H9 (cell line): ENCODE measurements at regions not wholly inside any gene's neighbourhood (a gene's known extent, or its start where the extent isn't known, plus 50 kb on each side); places are given as distances from the start of the nearest gene placed in this dataset.

Experiments used
- DNase-seq: peaks from one replicate; pipeline ENCODE4 v3.0.0-alpha.2; 2017
- H2AFZ ChIP-seq: one replicate; pipeline ENCODE4 v1.6.1; 2013; ENCODE audit warnings: mild to moderate bottlenecking, low read length, control low read depth, moderate library complexity
- H2AK5ac ChIP-seq: 2 replicates; pipeline ENCODE4 v1.6.1; 2013; ENCODE audit warnings: low read length, control low read depth, mixed read lengths; ENCODE audit not compliant: insufficient read length
- H2BK120ac ChIP-seq: one replicate; pipeline ENCODE4 v1.6.1; 2013; ENCODE audit warnings: low read depth, mild to moderate bottlenecking, low read length, control low read depth, inconsistent platforms; ENCODE audit not compliant: poor library complexity, severe bottlenecking
- H2BK12ac ChIP-seq: 2 replicates; pipeline ENCODE4 v1.6.1; 2013; ENCODE audit warnings: low read length, control low read depth, mixed read lengths, low read depth; ENCODE audit not compliant: insufficient read length
- H2BK15ac ChIP-seq: 2 replicates; pipeline ENCODE4 v1.6.1; 2013; ENCODE audit warnings: low read depth, low read length, control low read depth
- H2BK20ac ChIP-seq: one replicate; pipeline ENCODE4 v1.6.1; 2013; ENCODE audit warnings: low read depth, mild to moderate bottlenecking, low read length, control low read depth, inconsistent platforms; ENCODE audit not compliant: poor library complexity, severe bottlenecking
- H2BK5ac ChIP-seq: 2 replicates; pipeline ENCODE4 v1.6.1; 2013; ENCODE audit warnings: low read length, control low read depth, mixed read lengths; ENCODE audit not compliant: insufficient read length
- H3K14ac ChIP-seq: 2 replicates; pipeline ENCODE4 v1.6.1; 2013; ENCODE audit warnings: low read length, control low read depth; ENCODE audit not compliant: insufficient read depth
- H3K18ac ChIP-seq: 2 replicates; pipeline ENCODE4 v1.6.1; 2013; ENCODE audit warnings: low read depth, mild to moderate bottlenecking, mixed read lengths, low read length, control low read depth; ENCODE audit not compliant: insufficient read length
- H3K23ac ChIP-seq: 2 replicates; pipeline ENCODE4 v1.6.1; 2013; ENCODE audit warnings: low read length, control low read depth, mixed read lengths, low read depth; ENCODE audit not compliant: insufficient read length
- H3K23me2 ChIP-seq: 2 replicates; pipeline ENCODE4 v1.6.1; 2013; ENCODE audit warnings: low read depth, mild to moderate bottlenecking, mixed read lengths, low read length, control low read depth; ENCODE audit not compliant: insufficient read length, poor library complexity, severe bottlenecking
- H3K27ac ChIP-seq: 2 replicates; pipeline ENCODE4 v1.5.1; 2013; ENCODE audit warnings: low read length, control low read depth, mixed read lengths, low read depth; ENCODE audit not compliant: insufficient read length
- H3K27me3 ChIP-seq: 2 replicates; pipeline ENCODE4 v1.6.1; 2013; ENCODE audit warnings: low read length, control low read depth, inconsistent platforms; ENCODE audit not compliant: insufficient read depth
- H3K4ac ChIP-seq: 2 replicates; pipeline ENCODE4 v1.6.1; 2013; ENCODE audit warnings: low read depth, mild to moderate bottlenecking, control low read depth, inconsistent platforms, low read length, moderate library complexity
- H3K4me1 ChIP-seq: 2 replicates; pipeline ENCODE4 v1.6.1; 2013; ENCODE audit warnings: low read length, control low read depth, inconsistent platforms; ENCODE audit not compliant: insufficient read depth
- H3K4me2 ChIP-seq: 2 replicates; pipeline ENCODE4 v1.6.1; 2013; ENCODE audit warnings: low read length, control low read depth, mixed read lengths; ENCODE audit not compliant: insufficient read length, insufficient read depth
- H3K56ac ChIP-seq: 2 replicates; pipeline ENCODE4 v1.6.1; 2013; ENCODE audit warnings: low read depth, mild to moderate bottlenecking, mixed read lengths, low read length, control low read depth; ENCODE audit not compliant: insufficient read length
- H3K79me1 ChIP-seq: 2 replicates; pipeline ENCODE4 v1.6.1; 2013; ENCODE audit warnings: low read depth, mild to moderate bottlenecking, moderate library complexity, low read length, control low read depth, inconsistent platforms; ENCODE audit not compliant: insufficient read depth, poor library complexity, severe bottlenecking
- H3K79me2 ChIP-seq: 2 replicates; pipeline ENCODE4 v1.6.1; 2013; ENCODE audit warnings: low read length, control low read depth, inconsistent platforms; ENCODE audit not compliant: insufficient read depth
- H3K9ac ChIP-seq: 2 replicates; pipeline ENCODE4 v1.6.1; 2013; ENCODE audit warnings: low read length, control low read depth, mixed read lengths; ENCODE audit not compliant: insufficient read length; ENCODE audit errors: extremely low read depth
- H3K9me3 ChIP-seq: one replicate; pipeline ENCODE4 v1.6.1; 2013; ENCODE audit warnings: low read depth, low read length, inconsistent platforms; ENCODE audit not compliant: control insufficient read depth
- H3T11ph ChIP-seq: one replicate; pipeline ENCODE4 v1.6.1; 2013; ENCODE audit warnings: mild to moderate bottlenecking, low read length, control low read depth, inconsistent platforms
- H4K20me1 ChIP-seq: one replicate; pipeline ENCODE4 v1.6.1; 2013; ENCODE audit not compliant: control insufficient read depth, insufficient read length, insufficient read depth
- H4K5ac ChIP-seq: 2 replicates; pipeline ENCODE4 v1.6.1; 2013; ENCODE audit warnings: low read depth, mild to moderate bottlenecking, mixed read lengths, low read length, control low read depth; ENCODE audit not compliant: insufficient read length
- H4K8ac ChIP-seq: replicated peaks from 2 replicates; pipeline ENCODE4 v1.6.1; 2013; ENCODE audit warnings: low read length, control low read depth, mixed read lengths, low read depth; ENCODE audit not compliant: insufficient read length
- H4K91ac ChIP-seq: 2 replicates; pipeline ENCODE4 v1.6.1; 2013; ENCODE audit warnings: low read depth, mild to moderate bottlenecking, moderate library complexity, mixed read lengths, low read length, control low read depth; ENCODE audit not compliant: insufficient read length
- H3K27ac Mint-ChIP-seq, 3 experiments: 2 replicates in 2 of 3; 3 replicates in 1 of 3; pipeline ENCODE4 v1.8.0; 2020 to 2021; ENCODE audit warnings: mixed read lengths in 3 of 3, mild to moderate bottlenecking in 1 of 3, moderate library complexity in 1 of 3
- H3K27me3 Mint-ChIP-seq: 2 replicates; pipeline ENCODE4 v1.8.0; 2021; ENCODE audit warnings: low read depth, mild to moderate bottlenecking, moderate library complexity, mixed read lengths
- H3K36me3 Mint-ChIP-seq, 3 experiments: 2 replicates in 2 of 3; 3 replicates in 1 of 3; pipeline ENCODE4 v1.8.0; 2020 to 2021; ENCODE audit warnings: low read depth in 3 of 3, mixed read lengths in 3 of 3; ENCODE audit not compliant: insufficient read depth in 1 of 3
- H3K4me1 Mint-ChIP-seq, 2 experiments: 2 replicates each; pipeline ENCODE4 v1.8.0; 2020; ENCODE audit warnings: mixed read lengths in 2 of 2
- H3K4me3 Mint-ChIP-seq, 2 experiments: 2 replicates in 1 of 2; 3 replicates in 1 of 2; pipeline ENCODE4 v1.8.0; 2020 to 2021; ENCODE audit warnings: mild to moderate bottlenecking in 2 of 2, mixed read lengths in 2 of 2, moderate library complexity in 1 of 2
- H3K9me3 Mint-ChIP-seq, 2 experiments: 2 replicates in 1 of 2; 3 replicates in 1 of 2; pipeline ENCODE4 v1.8.0; 2020; ENCODE audit warnings: mild to moderate bottlenecking in 2 of 2, mixed read lengths in 2 of 2, moderate library complexity in 1 of 2
- WGBS: extraction: QIAGEN DNeasy Blood & Tissue Kit; methylation state at CpG from one replicate; pipeline ENCODE4 v1.1.7; 2013; ENCODE audit warnings: missing lambda C conversion rate, low lambda C conversion rate, mixed read lengths; ENCODE audit not compliant: insufficient read length; ENCODE audit errors: extremely low coverage; 5-methylcytosine and 5-hydroxymethylcytosine counted together
- TF ChIP-seq, protein P1 (sequence below): fragments of 200-600 bp; sonication (generic); conservative IDR thresholded peaks from 3 replicates; pipeline ENCODE4 v1.8.0; 2021; ENCODE audit warnings: antibody characterized with exemption, mild to moderate bottlenecking

- Histone ChIP-seq H4K8ac (no peak overlapping the region), H2BK5ac (no peak overlapping the region), H3K9ac (no peak overlapping the region), H3K9me3 (no peaks in the 10 kb centered on the region), H4K91ac (no peak overlapping the region), H3T11ph (no peak overlapping the region), H3K4me1 (no peaks in the 10 kb centered on the region), H3K4ac (no peak overlapping the region), H3K27ac (no peak overlapping the region), H3K23ac (no peak overlapping the region), H2BK12ac (no peak overlapping the region), H2BK20ac (no peak overlapping the region), H3K79me1 (no peaks in the 10 kb centered on the region), H3K14ac (no peak overlapping the region), H3K56ac (no peak overlapping the region), H2AFZ (no peak overlapping the region), H3K23me2 (no peaks in the 10 kb centered on the region), H3K4me2 (no peak overlapping the region), H3K27me3 (no peaks in the 10 kb centered on the region), H3K79me2 (no peaks in the 10 kb centered on the region), H4K5ac (no peak overlapping the region), H4K20me1 (no peaks in the 10 kb centered on the region), H3K18ac (peak overlapping the region; percentile 35), H2BK15ac (no peak overlapping the region), H2AK5ac (no peak overlapping the region), H2BK120ac (no peak overlapping the region)
- Mint-ChIP-seq H3K4me3 (no peak overlapping the region), H3K27ac (peak overlapping the region in 1 of 3 experiments; percentile 78; a peak in 1 of 7 replicates), H3K9me3 (no peaks in the 10 kb centered on the region), H3K36me3 (no peaks in the 10 kb centered on the region), H3K4me1 (peaks cover 7 to 11% of the 10 kb centered on the region in 2 experiments), H3K27me3 (peaks cover 7% of the 10 kb centered on the region)
- WGBS: no CpG with 5 or more reads among the region's 13 CpGs
- TF ChIP-seq, protein P1, sequence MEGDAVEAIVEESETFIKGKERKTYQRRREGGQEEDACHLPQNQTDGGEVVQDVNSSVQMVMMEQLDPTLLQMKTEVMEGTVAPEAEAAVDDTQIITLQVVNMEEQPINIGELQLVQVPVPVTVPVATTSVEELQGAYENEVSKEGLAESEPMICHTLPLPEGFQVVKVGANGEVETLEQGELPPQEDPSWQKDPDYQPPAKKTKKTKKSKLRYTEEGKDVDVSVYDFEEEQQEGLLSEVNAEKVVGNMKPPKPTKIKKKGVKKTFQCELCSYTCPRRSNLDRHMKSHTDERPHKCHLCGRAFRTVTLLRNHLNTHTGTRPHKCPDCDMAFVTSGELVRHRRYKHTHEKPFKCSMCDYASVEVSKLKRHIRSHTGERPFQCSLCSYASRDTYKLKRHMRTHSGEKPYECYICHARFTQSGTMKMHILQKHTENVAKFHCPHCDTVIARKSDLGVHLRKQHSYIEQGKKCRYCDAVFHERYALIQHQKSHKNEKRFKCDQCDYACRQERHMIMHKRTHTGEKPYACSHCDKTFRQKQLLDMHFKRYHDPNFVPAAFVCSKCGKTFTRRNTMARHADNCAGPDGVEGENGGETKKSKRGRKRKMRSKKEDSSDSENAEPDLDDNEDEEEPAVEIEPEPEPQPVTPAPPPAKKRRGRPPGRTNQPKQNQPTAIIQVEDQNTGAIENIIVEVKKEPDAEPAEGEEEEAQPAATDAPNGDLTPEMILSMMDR: no peak
- no peak for DNase-seq
Observed at GRCh38 chr10:118811675-118812392, 57.1 kb upstream of the CACUL1 start.
